NCI-H146 (cell line): ENCODE measurements at regions not wholly inside any gene's neighbourhood (a gene's known extent, or its start where the extent isn't known, plus 50 kb on each side); places are given as distances from the start of the nearest gene placed in this dataset.

ENCODE experiments used
- DNase-seq: peaks from one replicate; lab custom pipeline; 2025; lab: John Stamatoyannopoulos, UW

- DNase-seq = no peak
Observed at GRCh38 chr1:30045304-30046090, 677.9 kb downstream of the MATN1 start.

- DNase-seq = no peak
Observed at GRCh38 chr1:30044656-30045144, 678.7 kb downstream of the MATN1 start.

- DNase-seq = no peak
Observed at GRCh38 chr1:30043731-30044408, 679.5 kb downstream of the MATN1 start.

- no peak for DNase-seq
Observed at GRCh38 chr1:30043256-30043655, 680.1 kb downstream of the MATN1 start.

- no peak for DNase-seq
Observed at GRCh38 chr1:30042438-30043147, 680.8 kb downstream of the MATN1 start.

- DNase-seq = no peak
Observed at GRCh38 chr1:30041741-30042437, 681.5 kb downstream of the MATN1 start.

GRCh38 chr1:30040081-30041019, 683.0 kb downstream of the MATN1 start:
- DNase-seq = no peak

GRCh38 chr1:30039354-30040080, 683.9 kb downstream of the MATN1 start:
- no peak for DNase-seq

GRCh38 chr1:30038134-30039025, 685.0 kb downstream of the MATN1 start:
- DNase-seq = no peak

GRCh38 chr1:30037251-30038118, 685.9 kb downstream of the MATN1 start:
- no peak for DNase-seq

GRCh38 chr1:30036666-30037065, 686.7 kb downstream of the MATN1 start:
- DNase-seq = no peak

GRCh38 chr1:30036229-30036547, 687.2 kb downstream of the MATN1 start:
- no peak for DNase-seq

- DNase-seq = no peak
Observed at GRCh38 chr1:30035522-30036228, 687.7 kb downstream of the MATN1 start.

- DNase-seq = no peak
Observed at GRCh38 chr1:30034627-30035521, 688.5 kb downstream of the MATN1 start.

- no peak for DNase-seq
Observed at GRCh38 chr1:30034105-30034626, 689.2 kb downstream of the MATN1 start.
